GM23338 (cell line): ENCODE measurements at regions not wholly inside any gene's neighbourhood (a gene's known extent, or its start where the extent isn't known, plus 50 kb on each side); places are given as distances from the start of the nearest gene placed in this dataset.

Experiments used
- ATAC-seq: fragments of 200-7000 bp; cut with Tn5 transposase; 3 replicates; pipeline ENCODE4 v1.9.1; 2020
- DNase-seq: peaks from one replicate; pipeline ENCODE4 v3.0.0-alpha.2; 2015; ENCODE audit warnings: low spot score
- H2AFZ ChIP-seq: fragments of 200-600 bp; sonication (generic); 2 replicates; pipeline ENCODE4 v1.8.0; 2016; ENCODE audit warnings: antibody characterized with exemption, mild to moderate bottlenecking, moderate library complexity
- H3F3A ChIP-seq: fragments of 200-600 bp; sonication (generic); replicated peaks from 2 replicates; pipeline ENCODE4 v1.8.0; 2017; ENCODE audit warnings: antibody characterized with exemption, mixed run types, low read depth
- H3K27ac ChIP-seq: fragments of 200-600 bp; sonication (generic); 2 replicates; pipeline ENCODE4 v1.6.1; 2016; ENCODE audit warnings: low read depth
- H3K27me3 ChIP-seq: fragments of 200-600 bp; sonication (generic); 2 replicates; pipeline ENCODE4 v1.8.0; 2016; ENCODE audit warnings: mild to moderate bottlenecking, mixed run types, moderate library complexity; ENCODE audit not compliant: insufficient read depth
- H3K36me3 ChIP-seq: fragments of 200-600 bp; sonication (generic); 2 replicates; pipeline ENCODE4 v1.8.0; 2016; ENCODE audit warnings: mild to moderate bottlenecking; ENCODE audit not compliant: insufficient read depth
- H3K4me1 ChIP-seq: fragments of 200-600 bp; sonication (generic); 2 replicates; pipeline ENCODE4 v1.8.0; 2016; ENCODE audit warnings: mild to moderate bottlenecking, moderate library complexity; ENCODE audit not compliant: insufficient read depth
- H3K4me2 ChIP-seq: fragments of 200-600 bp; sonication (generic); 2 replicates; pipeline ENCODE4 v1.7.1; 2017; ENCODE audit warnings: mixed run types
- H3K4me3 ChIP-seq: fragments of 200-600 bp; sonication (generic); 2 replicates; pipeline ENCODE4 v1.6.1; 2016; ENCODE audit warnings: mixed run types
- H3K79me2 ChIP-seq: fragments of 200-600 bp; sonication (generic); replicated peaks from 2 replicates; pipeline ENCODE4 v1.8.0; 2017; ENCODE audit warnings: mild to moderate bottlenecking; ENCODE audit not compliant: insufficient read depth
- H3K9me2 ChIP-seq: fragments of 200-600 bp; sonication (generic); 2 replicates; pipeline ENCODE4 v1.8.0; 2017; ENCODE audit not compliant: insufficient read depth
- H4K20me1 ChIP-seq: fragments of 200-600 bp; sonication (generic); replicated peaks from 2 replicates; pipeline ENCODE4 v1.8.0; 2017; ENCODE audit warnings: mild to moderate bottlenecking; ENCODE audit not compliant: insufficient read depth
- H3K27ac Mint-ChIP-seq: 2 replicates; pipeline ENCODE4 v1.8.0; 2020; ENCODE audit warnings: inconsistent platforms, mild to moderate bottlenecking, moderate library complexity, mixed read lengths
- H3K27me3 Mint-ChIP-seq: 3 replicates; pipeline ENCODE4 v1.8.0; 2022; ENCODE audit warnings: low read depth, mild to moderate bottlenecking, moderate library complexity, mixed read lengths, inconsistent platforms; ENCODE audit not compliant: insufficient read depth, poor library complexity
- H3K36me3 Mint-ChIP-seq: 3 replicates; pipeline ENCODE4 v1.8.0; 2021; ENCODE audit warnings: low read depth, mild to moderate bottlenecking, inconsistent platforms, moderate library complexity, mixed read lengths
- H3K4me1 Mint-ChIP-seq: 3 replicates; pipeline ENCODE4 v1.8.0; 2020; ENCODE audit warnings: mild to moderate bottlenecking, inconsistent platforms, mixed read lengths
- H3K4me3 Mint-ChIP-seq: 3 replicates; pipeline ENCODE4 v1.8.0; 2021; ENCODE audit warnings: moderate library complexity, mild to moderate bottlenecking, inconsistent platforms, mixed read lengths
- H3K9me3 Mint-ChIP-seq: 3 replicates; pipeline ENCODE4 v1.8.0; 2020; ENCODE audit warnings: moderate library complexity, mild to moderate bottlenecking, inconsistent platforms, mixed read lengths
- CREB1 ChIP-seq: fragments of 250-450 bp; sonication (Bioruptor Pico); IDR thresholded peaks from 2 replicates; pipeline ENCODE4 v1.5.0; 2020; ENCODE audit warnings: low read depth, mild to moderate bottlenecking, moderate library complexity
- CTCF ChIP-seq, 2 experiments: fragments of 200-600 bp in 1 of 2; sonication (generic) in 1 of 2; conservative IDR thresholded peaks; 2 replicates each; pipeline versions ENCODE4 v1.5.1 to v1.6.1; 2016 to 2017; ENCODE audit warnings: antibody characterized with exemption in 2 of 2, low read depth in 2 of 2, mild to moderate bottlenecking in 2 of 2, moderate library complexity in 1 of 2
- EZH2 ChIP-seq: fragments of 200-600 bp; sonication (generic); IDR thresholded peaks from one replicate; pipeline ENCODE4 v1.8.0; 2017; ENCODE audit warnings: antibody characterized with exemption, mild to moderate bottlenecking, low read depth; ENCODE audit not compliant: unreplicated experiment
- EZH2phosphoT487 ChIP-seq: fragments of 200-600 bp; sonication (generic); IDR thresholded peaks from one replicate; pipeline ENCODE4 v1.8.1; 2018; ENCODE audit warnings: antibody characterized with exemption; ENCODE audit not compliant: unreplicated experiment
- JUNB ChIP-seq: IDR thresholded peaks from one replicate; pipeline ENCODE4 v1.6.1; 2016; ENCODE audit warnings: antibody characterized with exemption; ENCODE audit not compliant: unreplicated experiment
- NANOG ChIP-seq: IDR thresholded peaks from 2 replicates; pipeline ENCODE4 v1.6.1; 2016; ENCODE audit warnings: antibody characterized with exemption, borderline replicate concordance
- POLR2AphosphoS5 ChIP-seq: IDR thresholded peaks from 2 replicates; pipeline ENCODE4 v1.6.1; 2016; ENCODE audit warnings: antibody characterized with exemption, low read depth
- REST ChIP-seq: IDR thresholded peaks from one replicate; pipeline ENCODE4 v1.6.1; 2018; ENCODE audit warnings: antibody characterized with exemption; ENCODE audit not compliant: unreplicated experiment
- ZNF114 ChIP-seq: fragments of 250-450 bp; sonication (Bioruptor Pico); IDR thresholded peaks from 2 replicates; pipeline ENCODE4 v1.5.0; 2020; ENCODE audit warnings: mild to moderate bottlenecking, moderate library complexity
- ZNF331 ChIP-seq: fragments of 250-450 bp; sonication (Bioruptor Pico); IDR thresholded peaks from 2 replicates; pipeline ENCODE4 v1.5.0; 2020; ENCODE audit warnings: low read depth, mild to moderate bottlenecking, moderate library complexity
- ZNF462 ChIP-seq: fragments of 250-450 bp; sonication (Bioruptor Pico); IDR thresholded peaks from 2 replicates; pipeline ENCODE4 v1.5.0; 2020; ENCODE audit warnings: mild to moderate bottlenecking, moderate library complexity

- H3K4me3 Mint-ChIP-seq: peak overlapping the region; percentile 13; the same call in 1 of the 3 replicates
These were observed 50.7 kb upstream of the GPR157 start for GRCh38 chr1:9179463-9180110.

More at GRCh38 chr1:9179463-9180110, 50.7 kb upstream of the GPR157 start:
- H4K20me1 ChIP-seq: peaks cover 8% of the 10 kb centered on the region
- H3K36me3 ChIP-seq: peaks cover 4% of the 10 kb centered on the region; the same call in 1 of the 2 replicates
- no peak for ATAC-seq
- TF ChIP-seq EZH2phosphoT487 (no peak), CTCF (conservative IDR thresholded peaks at IDR 0.05; ENCODE audit: low read depth in 2 of 2) (no peak), ZNF114 (CRISPR knock-in tag) (no peak), ZNF462 (no peak), POLR2AphosphoS5 (no peak), REST (no peak), NANOG (no peak), ZNF331 (CRISPR knock-in tag) (no peak), EZH2 (no peak), CREB1 (CRISPR knock-in tag) (no peak), JUNB (no peak)
- H3K27ac ChIP-seq: no peak overlapping the region
- H3F3A ChIP-seq: no peaks in the 10 kb centered on the region; the same call in none of the 2 replicates
- H3K4me2 ChIP-seq: peak overlapping the region; percentile 98; the same call in 1 of the 2 replicates
- H3K9me2 ChIP-seq: no peaks in the 10 kb centered on the region
- no peak overlapping the region for H3K27ac Mint-ChIP-seq
- peaks cover 71% of the 10 kb centered on the region for H3K79me2 ChIP-seq
- peaks cover 39% of the 10 kb centered on the region for H3K36me3 Mint-ChIP-seq
- peak overlapping the region; percentile 93 for H3K4me3 ChIP-seq
- peaks cover 24% of the 10 kb centered on the region for H3K27me3 Mint-ChIP-seq
- H2AFZ ChIP-seq: no peak overlapping the region
- peaks cover 27% of the 10 kb centered on the region for H3K27me3 ChIP-seq
- H3K4me1 ChIP-seq: peaks cover 15% of the 10 kb centered on the region
- no peaks in the 10 kb centered on the region for H3K9me3 Mint-ChIP-seq
- peaks cover 24% of the 10 kb centered on the region for H3K4me1 Mint-ChIP-seq
- DNase-seq: no peak
